Vagina (tissue), 2 donors: ENCODE measurements at regions not wholly inside any gene's neighbourhood (a gene's known extent, or its start where the extent isn't known, plus 50 kb on each side); places are given as distances from the start of the nearest gene placed in this dataset.
"Not testable (repeated sequence)": the region's sequence is repeated elsewhere in the genome, so short reads cannot be mapped to it uniquely, and the experiment has no call there.

Source experiments
- POLR2A ChIP-seq, 2 donors: fragments of 450-650 bp; IDR thresholded peaks; one replicate each; pipeline ENCODE4 v1.6.1; 2017; ENCODE audit warnings: antibody characterized with exemption in 2 of 2, mild to moderate bottlenecking in 2 of 2, moderate library complexity in 2 of 2
- POLR2AphosphoS5 ChIP-seq, 2 donors: sonication (generic); formaldehyde crosslinking; IDR thresholded peaks; one replicate each; pipeline ENCODE4 v1.9.0; 2017; ENCODE audit warnings: antibody characterized with exemption in 2 of 2, mild to moderate bottlenecking in 2 of 2, low read depth in 1 of 2; ENCODE audit not compliant: insufficient read depth in 1 of 2
- TF ChIP-seq, protein P1 (sequence below), 3 experiments: fragments of 450-650 bp in 2 of 3; fragments of 200-600 bp in 1 of 3; sonication (generic) in 1 of 3; IDR thresholded peaks; one replicate each; pipeline ENCODE4 v1.5.1; 2017 to 2019; ENCODE audit warnings: antibody characterized with exemption in 3 of 3, mild to moderate bottlenecking in 2 of 3, moderate library complexity in 2 of 3

DNA sequence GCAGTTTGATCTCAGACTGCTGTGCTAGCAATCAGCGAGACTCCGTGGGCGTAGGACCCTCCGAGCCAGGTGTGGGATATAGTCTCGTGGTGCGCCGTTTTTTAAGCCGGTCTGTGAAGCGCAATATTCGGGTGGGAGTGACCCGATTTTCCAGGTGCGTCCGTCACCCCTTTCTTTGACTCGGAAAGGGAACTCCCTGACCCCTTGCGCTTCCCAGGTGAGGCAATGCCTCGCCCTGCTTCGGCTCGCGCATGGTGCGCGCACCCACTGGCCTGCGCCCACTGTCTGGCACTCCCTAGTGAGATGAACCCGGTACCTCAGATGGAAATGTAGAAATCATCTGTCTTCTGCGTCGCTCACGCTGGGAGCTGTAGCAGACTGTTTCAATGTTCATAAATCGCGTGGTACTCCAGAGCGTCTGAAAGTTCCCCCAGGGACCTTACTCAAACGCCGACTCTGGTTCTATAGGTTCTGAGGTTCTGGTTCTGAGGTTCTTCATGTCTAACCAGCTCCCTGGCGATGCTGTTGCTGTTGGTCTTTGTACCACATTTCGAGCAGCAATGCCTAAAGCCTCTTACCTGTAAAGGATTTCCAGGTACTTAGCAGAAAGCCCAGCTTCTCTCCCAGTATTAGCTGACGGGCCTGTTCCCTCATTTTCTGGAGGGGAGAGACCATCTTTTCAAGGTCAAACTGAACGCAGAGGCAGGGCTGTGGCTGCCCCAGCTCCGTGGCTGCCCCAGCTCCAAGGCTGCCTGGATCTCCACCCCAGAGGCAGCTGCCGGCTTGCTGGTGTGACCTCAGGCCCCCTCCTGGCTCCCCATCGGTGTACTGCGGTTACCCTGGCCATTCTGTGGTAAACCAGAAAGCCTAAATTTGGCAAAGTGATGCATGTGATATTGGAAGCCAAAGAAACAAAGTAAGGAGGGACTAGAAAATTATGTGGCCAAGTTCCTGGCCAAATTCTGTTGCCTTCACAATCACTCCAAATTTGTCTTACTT is 207.9 kb downstream of the RAB11FIP2 start:
- TF ChIP-seq, protein P1, sequence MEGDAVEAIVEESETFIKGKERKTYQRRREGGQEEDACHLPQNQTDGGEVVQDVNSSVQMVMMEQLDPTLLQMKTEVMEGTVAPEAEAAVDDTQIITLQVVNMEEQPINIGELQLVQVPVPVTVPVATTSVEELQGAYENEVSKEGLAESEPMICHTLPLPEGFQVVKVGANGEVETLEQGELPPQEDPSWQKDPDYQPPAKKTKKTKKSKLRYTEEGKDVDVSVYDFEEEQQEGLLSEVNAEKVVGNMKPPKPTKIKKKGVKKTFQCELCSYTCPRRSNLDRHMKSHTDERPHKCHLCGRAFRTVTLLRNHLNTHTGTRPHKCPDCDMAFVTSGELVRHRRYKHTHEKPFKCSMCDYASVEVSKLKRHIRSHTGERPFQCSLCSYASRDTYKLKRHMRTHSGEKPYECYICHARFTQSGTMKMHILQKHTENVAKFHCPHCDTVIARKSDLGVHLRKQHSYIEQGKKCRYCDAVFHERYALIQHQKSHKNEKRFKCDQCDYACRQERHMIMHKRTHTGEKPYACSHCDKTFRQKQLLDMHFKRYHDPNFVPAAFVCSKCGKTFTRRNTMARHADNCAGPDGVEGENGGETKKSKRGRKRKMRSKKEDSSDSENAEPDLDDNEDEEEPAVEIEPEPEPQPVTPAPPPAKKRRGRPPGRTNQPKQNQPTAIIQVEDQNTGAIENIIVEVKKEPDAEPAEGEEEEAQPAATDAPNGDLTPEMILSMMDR (IDR thresholded peaks at IDR 0.05) = not testable (repeated sequence)
- not testable (repeated sequence) for TF ChIP-seq POLR2A (IDR thresholded peaks at IDR 0.05); POLR2AphosphoS5 (IDR thresholded peaks at IDR 0.05; ENCODE audit: insufficient read depth in 1 of 2, low read depth in 1 of 2)
